Ovary (tissue), 3 donors: ENCODE measurements at regions not wholly inside any gene's neighbourhood (a gene's known extent, or its start where the extent isn't known, plus 50 kb on each side); places are given as distances from the start of the nearest gene placed in this dataset.
"Not testable (repeated sequence)": the region's sequence is repeated elsewhere in the genome, so short reads cannot be mapped to it uniquely, and the experiment has no call there.

Experiments used
- EP300 ChIP-seq: sonication (generic); formaldehyde crosslinking; IDR thresholded peaks from one replicate; pipeline ENCODE4 v1.6.1; 2017; ENCODE audit warnings: antibody characterized with exemption
- POLR2A ChIP-seq: fragments of 450-650 bp; IDR thresholded peaks from one replicate; pipeline ENCODE4 v1.6.1; 2017; ENCODE audit warnings: antibody characterized with exemption, mild to moderate bottlenecking, moderate library complexity
- TF ChIP-seq, protein P1 (sequence below), 3 donors: fragments of 450-650 bp in 2 of 3; fragments of 200-600 bp in 1 of 3; IDR thresholded peaks; one replicate each; pipeline versions ENCODE4 v1.5.1 to v1.8.0; 2016 to 2022; ENCODE audit warnings: antibody characterized with exemption in 3 of 3, mild to moderate bottlenecking in 1 of 3
- donor health status: DM: no; HTN: no; CAD: no.

DNA sequence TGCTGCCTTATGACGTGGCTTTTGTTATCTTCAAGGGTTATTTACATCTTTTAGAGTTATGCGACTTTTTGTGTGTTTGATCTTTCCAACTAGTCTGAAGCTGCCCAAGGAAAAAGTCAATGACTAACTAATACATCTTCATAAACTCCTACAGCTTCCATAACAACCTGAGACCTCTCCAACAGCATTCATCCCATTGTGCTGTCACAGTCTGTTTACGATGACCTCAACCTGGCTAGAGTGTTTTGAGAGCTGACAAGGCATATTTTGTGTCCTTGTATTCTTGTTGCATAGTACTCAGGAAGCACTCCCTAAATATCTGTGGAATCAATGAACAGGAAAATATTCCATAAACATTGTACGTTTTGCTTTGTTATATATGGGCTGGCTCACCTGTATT lies 100.2 kb upstream of the NBPF26 start:
- TF ChIP-seq, protein P1, sequence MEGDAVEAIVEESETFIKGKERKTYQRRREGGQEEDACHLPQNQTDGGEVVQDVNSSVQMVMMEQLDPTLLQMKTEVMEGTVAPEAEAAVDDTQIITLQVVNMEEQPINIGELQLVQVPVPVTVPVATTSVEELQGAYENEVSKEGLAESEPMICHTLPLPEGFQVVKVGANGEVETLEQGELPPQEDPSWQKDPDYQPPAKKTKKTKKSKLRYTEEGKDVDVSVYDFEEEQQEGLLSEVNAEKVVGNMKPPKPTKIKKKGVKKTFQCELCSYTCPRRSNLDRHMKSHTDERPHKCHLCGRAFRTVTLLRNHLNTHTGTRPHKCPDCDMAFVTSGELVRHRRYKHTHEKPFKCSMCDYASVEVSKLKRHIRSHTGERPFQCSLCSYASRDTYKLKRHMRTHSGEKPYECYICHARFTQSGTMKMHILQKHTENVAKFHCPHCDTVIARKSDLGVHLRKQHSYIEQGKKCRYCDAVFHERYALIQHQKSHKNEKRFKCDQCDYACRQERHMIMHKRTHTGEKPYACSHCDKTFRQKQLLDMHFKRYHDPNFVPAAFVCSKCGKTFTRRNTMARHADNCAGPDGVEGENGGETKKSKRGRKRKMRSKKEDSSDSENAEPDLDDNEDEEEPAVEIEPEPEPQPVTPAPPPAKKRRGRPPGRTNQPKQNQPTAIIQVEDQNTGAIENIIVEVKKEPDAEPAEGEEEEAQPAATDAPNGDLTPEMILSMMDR (IDR thresholded peaks at IDR 0.05), result not testable (repeated sequence)
- not testable (repeated sequence) for TF ChIP-seq POLR2A, EP300
